H9 (cell line): ENCODE measurements at regions not wholly inside any gene's neighbourhood (a gene's known extent, or its start where the extent isn't known, plus 50 kb on each side); places are given as distances from the start of the nearest gene placed in this dataset.

Experiments used
- DNase-seq: peaks from one replicate; pipeline ENCODE4 v3.0.0-alpha.2; 2017
- H2AFZ ChIP-seq: one replicate; pipeline ENCODE4 v1.6.1; 2013; ENCODE audit warnings: mild to moderate bottlenecking, low read length, control low read depth, moderate library complexity
- H2AK5ac ChIP-seq: 2 replicates; pipeline ENCODE4 v1.6.1; 2013; ENCODE audit warnings: low read length, control low read depth, mixed read lengths; ENCODE audit not compliant: insufficient read length
- H2BK120ac ChIP-seq: one replicate; pipeline ENCODE4 v1.6.1; 2013; ENCODE audit warnings: low read depth, mild to moderate bottlenecking, low read length, control low read depth, inconsistent platforms; ENCODE audit not compliant: poor library complexity, severe bottlenecking
- H2BK12ac ChIP-seq: 2 replicates; pipeline ENCODE4 v1.6.1; 2013; ENCODE audit warnings: low read length, control low read depth, mixed read lengths, low read depth; ENCODE audit not compliant: insufficient read length
- H2BK15ac ChIP-seq: 2 replicates; pipeline ENCODE4 v1.6.1; 2013; ENCODE audit warnings: low read depth, low read length, control low read depth
- H2BK20ac ChIP-seq: one replicate; pipeline ENCODE4 v1.6.1; 2013; ENCODE audit warnings: low read depth, mild to moderate bottlenecking, low read length, control low read depth, inconsistent platforms; ENCODE audit not compliant: poor library complexity, severe bottlenecking
- H2BK5ac ChIP-seq: 2 replicates; pipeline ENCODE4 v1.6.1; 2013; ENCODE audit warnings: low read length, control low read depth, mixed read lengths; ENCODE audit not compliant: insufficient read length
- H3K14ac ChIP-seq: 2 replicates; pipeline ENCODE4 v1.6.1; 2013; ENCODE audit warnings: low read length, control low read depth; ENCODE audit not compliant: insufficient read depth
- H3K18ac ChIP-seq: 2 replicates; pipeline ENCODE4 v1.6.1; 2013; ENCODE audit warnings: low read depth, mild to moderate bottlenecking, mixed read lengths, low read length, control low read depth; ENCODE audit not compliant: insufficient read length
- H3K23ac ChIP-seq: 2 replicates; pipeline ENCODE4 v1.6.1; 2013; ENCODE audit warnings: low read length, control low read depth, mixed read lengths, low read depth; ENCODE audit not compliant: insufficient read length
- H3K23me2 ChIP-seq: 2 replicates; pipeline ENCODE4 v1.6.1; 2013; ENCODE audit warnings: low read depth, mild to moderate bottlenecking, mixed read lengths, low read length, control low read depth; ENCODE audit not compliant: insufficient read length, poor library complexity, severe bottlenecking
- H3K27ac ChIP-seq: 2 replicates; pipeline ENCODE4 v1.5.1; 2013; ENCODE audit warnings: low read length, control low read depth, mixed read lengths, low read depth; ENCODE audit not compliant: insufficient read length
- H3K27me3 ChIP-seq: 2 replicates; pipeline ENCODE4 v1.6.1; 2013; ENCODE audit warnings: low read length, control low read depth, inconsistent platforms; ENCODE audit not compliant: insufficient read depth
- H3K4ac ChIP-seq: 2 replicates; pipeline ENCODE4 v1.6.1; 2013; ENCODE audit warnings: low read depth, mild to moderate bottlenecking, control low read depth, inconsistent platforms, low read length, moderate library complexity
- H3K4me1 ChIP-seq: 2 replicates; pipeline ENCODE4 v1.6.1; 2013; ENCODE audit warnings: low read length, control low read depth, inconsistent platforms; ENCODE audit not compliant: insufficient read depth
- H3K4me2 ChIP-seq: 2 replicates; pipeline ENCODE4 v1.6.1; 2013; ENCODE audit warnings: low read length, control low read depth, mixed read lengths; ENCODE audit not compliant: insufficient read length, insufficient read depth
- H3K56ac ChIP-seq: 2 replicates; pipeline ENCODE4 v1.6.1; 2013; ENCODE audit warnings: low read depth, mild to moderate bottlenecking, mixed read lengths, low read length, control low read depth; ENCODE audit not compliant: insufficient read length
- H3K79me1 ChIP-seq: 2 replicates; pipeline ENCODE4 v1.6.1; 2013; ENCODE audit warnings: low read depth, mild to moderate bottlenecking, moderate library complexity, low read length, control low read depth, inconsistent platforms; ENCODE audit not compliant: insufficient read depth, poor library complexity, severe bottlenecking
- H3K79me2 ChIP-seq: 2 replicates; pipeline ENCODE4 v1.6.1; 2013; ENCODE audit warnings: low read length, control low read depth, inconsistent platforms; ENCODE audit not compliant: insufficient read depth
- H3K9ac ChIP-seq: 2 replicates; pipeline ENCODE4 v1.6.1; 2013; ENCODE audit warnings: low read length, control low read depth, mixed read lengths; ENCODE audit not compliant: insufficient read length; ENCODE audit errors: extremely low read depth
- H3K9me3 ChIP-seq: one replicate; pipeline ENCODE4 v1.6.1; 2013; ENCODE audit warnings: low read depth, low read length, inconsistent platforms; ENCODE audit not compliant: control insufficient read depth
- H3T11ph ChIP-seq: one replicate; pipeline ENCODE4 v1.6.1; 2013; ENCODE audit warnings: mild to moderate bottlenecking, low read length, control low read depth, inconsistent platforms
- H4K20me1 ChIP-seq: one replicate; pipeline ENCODE4 v1.6.1; 2013; ENCODE audit not compliant: control insufficient read depth, insufficient read length, insufficient read depth
- H4K5ac ChIP-seq: 2 replicates; pipeline ENCODE4 v1.6.1; 2013; ENCODE audit warnings: low read depth, mild to moderate bottlenecking, mixed read lengths, low read length, control low read depth; ENCODE audit not compliant: insufficient read length
- H4K8ac ChIP-seq: replicated peaks from 2 replicates; pipeline ENCODE4 v1.6.1; 2013; ENCODE audit warnings: low read length, control low read depth, mixed read lengths, low read depth; ENCODE audit not compliant: insufficient read length
- H4K91ac ChIP-seq: 2 replicates; pipeline ENCODE4 v1.6.1; 2013; ENCODE audit warnings: low read depth, mild to moderate bottlenecking, moderate library complexity, mixed read lengths, low read length, control low read depth; ENCODE audit not compliant: insufficient read length
- H3K27ac Mint-ChIP-seq, 3 experiments: 2 replicates in 2 of 3; 3 replicates in 1 of 3; pipeline ENCODE4 v1.8.0; 2020 to 2021; ENCODE audit warnings: mixed read lengths in 3 of 3, mild to moderate bottlenecking in 1 of 3, moderate library complexity in 1 of 3
- H3K27me3 Mint-ChIP-seq: 2 replicates; pipeline ENCODE4 v1.8.0; 2021; ENCODE audit warnings: low read depth, mild to moderate bottlenecking, moderate library complexity, mixed read lengths
- H3K36me3 Mint-ChIP-seq, 3 experiments: 2 replicates in 2 of 3; 3 replicates in 1 of 3; pipeline ENCODE4 v1.8.0; 2020 to 2021; ENCODE audit warnings: low read depth in 3 of 3, mixed read lengths in 3 of 3; ENCODE audit not compliant: insufficient read depth in 1 of 3
- H3K4me1 Mint-ChIP-seq, 2 experiments: 2 replicates each; pipeline ENCODE4 v1.8.0; 2020; ENCODE audit warnings: mixed read lengths in 2 of 2
- H3K4me3 Mint-ChIP-seq, 2 experiments: 2 replicates in 1 of 2; 3 replicates in 1 of 2; pipeline ENCODE4 v1.8.0; 2020 to 2021; ENCODE audit warnings: mild to moderate bottlenecking in 2 of 2, mixed read lengths in 2 of 2, moderate library complexity in 1 of 2
- H3K9me3 Mint-ChIP-seq, 2 experiments: 2 replicates in 1 of 2; 3 replicates in 1 of 2; pipeline ENCODE4 v1.8.0; 2020; ENCODE audit warnings: mild to moderate bottlenecking in 2 of 2, mixed read lengths in 2 of 2, moderate library complexity in 1 of 2
- TF ChIP-seq, protein P1 (sequence below): fragments of 200-600 bp; sonication (generic); conservative IDR thresholded peaks from 3 replicates; pipeline ENCODE4 v1.8.0; 2021; ENCODE audit warnings: antibody characterized with exemption, mild to moderate bottlenecking

GRCh38 chr4:64975177-64975576 is 565.9 kb upstream of the TECRL start:
- Histone ChIP-seq H2AFZ (no peak overlapping the region), H3K27me3 (no peaks in the 10 kb centered on the region), H3K27ac (no peak overlapping the region), H2BK15ac (no peak overlapping the region), H2BK120ac (no peak overlapping the region), H3K23me2 (no peaks in the 10 kb centered on the region), H3K18ac (no peak overlapping the region), H3T11ph (no peak overlapping the region), H3K23ac (no peak overlapping the region), H3K56ac (no peak overlapping the region), H3K4ac (no peak overlapping the region), H3K14ac (no peak overlapping the region), H3K79me2 (no peaks in the 10 kb centered on the region), H4K5ac (no peak overlapping the region), H2BK5ac (no peak overlapping the region), H3K9ac (no peak overlapping the region), H2AK5ac (no peak overlapping the region), H4K91ac (no peak overlapping the region), H3K4me2 (no peak overlapping the region), H3K4me1 (no peaks in the 10 kb centered on the region), H4K20me1 (no peaks in the 10 kb centered on the region), H2BK20ac (no peak overlapping the region), H3K79me1 (no peaks in the 10 kb centered on the region), H2BK12ac (no peak overlapping the region), H3K9me3 (no peaks in the 10 kb centered on the region), H4K8ac (no peak overlapping the region)
- Mint-ChIP-seq H3K4me3 (no peak overlapping the region), H3K36me3 (peaks cover 0 to 1% (median 0%) of the 10 kb centered on the region in 3 experiments; a peak in 2 of 7 replicates), H3K27ac (no peak overlapping the region), H3K9me3 (peaks cover 2 to 9% of the 10 kb centered on the region in 2 experiments; a peak in 4 of 5 replicates), H3K4me1 (no peaks in the 10 kb centered on the region), H3K27me3 (no peaks in the 10 kb centered on the region)
- TF ChIP-seq, protein P1, sequence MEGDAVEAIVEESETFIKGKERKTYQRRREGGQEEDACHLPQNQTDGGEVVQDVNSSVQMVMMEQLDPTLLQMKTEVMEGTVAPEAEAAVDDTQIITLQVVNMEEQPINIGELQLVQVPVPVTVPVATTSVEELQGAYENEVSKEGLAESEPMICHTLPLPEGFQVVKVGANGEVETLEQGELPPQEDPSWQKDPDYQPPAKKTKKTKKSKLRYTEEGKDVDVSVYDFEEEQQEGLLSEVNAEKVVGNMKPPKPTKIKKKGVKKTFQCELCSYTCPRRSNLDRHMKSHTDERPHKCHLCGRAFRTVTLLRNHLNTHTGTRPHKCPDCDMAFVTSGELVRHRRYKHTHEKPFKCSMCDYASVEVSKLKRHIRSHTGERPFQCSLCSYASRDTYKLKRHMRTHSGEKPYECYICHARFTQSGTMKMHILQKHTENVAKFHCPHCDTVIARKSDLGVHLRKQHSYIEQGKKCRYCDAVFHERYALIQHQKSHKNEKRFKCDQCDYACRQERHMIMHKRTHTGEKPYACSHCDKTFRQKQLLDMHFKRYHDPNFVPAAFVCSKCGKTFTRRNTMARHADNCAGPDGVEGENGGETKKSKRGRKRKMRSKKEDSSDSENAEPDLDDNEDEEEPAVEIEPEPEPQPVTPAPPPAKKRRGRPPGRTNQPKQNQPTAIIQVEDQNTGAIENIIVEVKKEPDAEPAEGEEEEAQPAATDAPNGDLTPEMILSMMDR: no peak
- DNase-seq: no peak
